Trophoblast cell (in vitro differentiated cells and primary cell): ENCODE measurements at regions not wholly inside any gene's neighbourhood (a gene's known extent, or its start where the extent isn't known, plus 50 kb on each side); places are given as distances from the start of the nearest gene placed in this dataset.

Source experiments
- DNase-seq, 2 donors: peaks; one replicate each; pipeline ENCODE4 v3.0.0-alpha.2; 2016
- H2AFZ ChIP-seq: 2 replicates; pipeline ENCODE4 v1.6.1; 2013; ENCODE audit warnings: low read length, moderate library complexity, mild to moderate bottlenecking; ENCODE audit not compliant: insufficient read depth, poor library complexity
- H2AK5ac ChIP-seq: 2 replicates; pipeline ENCODE4 v1.6.1; 2013; ENCODE audit warnings: mild to moderate bottlenecking, low read length
- H2BK120ac ChIP-seq: 2 replicates; pipeline ENCODE4 v1.6.1; 2013; ENCODE audit warnings: low read length, mild to moderate bottlenecking, moderate library complexity; ENCODE audit not compliant: insufficient read depth, poor library complexity
- H2BK12ac ChIP-seq: 2 replicates; pipeline ENCODE4 v1.6.1; 2013; ENCODE audit warnings: mild to moderate bottlenecking, low read length, moderate library complexity
- H2BK5ac ChIP-seq: 2 replicates; pipeline ENCODE4 v1.6.1; 2013; ENCODE audit warnings: low read length, low read depth, moderate library complexity, mild to moderate bottlenecking; ENCODE audit not compliant: poor library complexity
- H3K14ac ChIP-seq: 2 replicates; pipeline ENCODE4 v1.6.1; 2013; ENCODE audit warnings: mild to moderate bottlenecking, low read length
- H3K18ac ChIP-seq: 2 replicates; pipeline ENCODE4 v1.6.1; 2013; ENCODE audit warnings: mild to moderate bottlenecking, low read length
- H3K23ac ChIP-seq: 2 replicates; pipeline ENCODE4 v1.6.1; 2013; ENCODE audit warnings: low read length
- H3K27ac ChIP-seq: 2 replicates; pipeline ENCODE4 v1.5.1; 2013; ENCODE audit warnings: low read depth, mild to moderate bottlenecking, inconsistent platforms, low read length, moderate library complexity
- H3K27me3 ChIP-seq: 2 replicates; pipeline ENCODE4 v1.6.1; 2013; ENCODE audit warnings: inconsistent platforms, mild to moderate bottlenecking, low read length, moderate library complexity; ENCODE audit not compliant: insufficient read depth
- H3K36me3 ChIP-seq, 2 experiments: 1 replicate in 1 of 2; 2 replicates in 1 of 2; pipeline ENCODE4 v1.6.1; 2013; ENCODE audit warnings: low read length in 2 of 2, mild to moderate bottlenecking in 2 of 2, moderate library complexity in 1 of 2; ENCODE audit not compliant: insufficient read depth in 2 of 2, control insufficient read depth in 1 of 2
- H3K4ac ChIP-seq: 2 replicates; pipeline ENCODE4 v1.6.1; 2013; ENCODE audit warnings: low read depth, mild to moderate bottlenecking, low read length, moderate library complexity
- H3K4me1 ChIP-seq, 2 experiments: 1 replicate in 1 of 2; 2 replicates in 1 of 2; pipeline ENCODE4 v1.6.1; 2013; ENCODE audit warnings: low read length in 2 of 2, mild to moderate bottlenecking in 2 of 2, moderate library complexity in 1 of 2; ENCODE audit not compliant: insufficient read depth in 2 of 2, control insufficient read depth in 1 of 2
- H3K4me2 ChIP-seq: 2 replicates; pipeline ENCODE4 v1.6.1; 2013; ENCODE audit warnings: inconsistent platforms, mild to moderate bottlenecking, low read length, moderate library complexity
- H3K4me3 ChIP-seq: 2 replicates; pipeline ENCODE4 v1.5.1; 2013; ENCODE audit warnings: mild to moderate bottlenecking, low read depth, low read length, inconsistent platforms
- H3K79me1 ChIP-seq: one replicate; pipeline ENCODE4 v1.6.1; 2013; ENCODE audit warnings: low read length
- H3K79me2 ChIP-seq: 2 replicates; pipeline ENCODE4 v1.6.1; 2013; ENCODE audit warnings: low read length, mild to moderate bottlenecking; ENCODE audit not compliant: control insufficient read depth, insufficient read depth, poor library complexity
- H3K9ac ChIP-seq: 2 replicates; pipeline ENCODE4 v1.6.1; 2013; ENCODE audit warnings: mild to moderate bottlenecking, low read length
- H3K9me3 ChIP-seq: 2 replicates; pipeline ENCODE4 v1.6.1; 2013; ENCODE audit warnings: low read depth, mild to moderate bottlenecking, control low read depth, inconsistent platforms, low read length; ENCODE audit not compliant: insufficient read depth
- H4K12ac ChIP-seq: 2 replicates; pipeline ENCODE4 v1.6.1; 2013; ENCODE audit warnings: low read depth, mild to moderate bottlenecking, low read length, moderate library complexity
- H4K8ac ChIP-seq: 2 replicates; pipeline ENCODE4 v1.6.1; 2013; ENCODE audit warnings: low read depth, mild to moderate bottlenecking, low read length, moderate library complexity
- H4K91ac ChIP-seq: one replicate; pipeline ENCODE4 v1.6.1; 2013; ENCODE audit warnings: low read depth, mild to moderate bottlenecking, low read length, moderate library complexity
- WGBS: extraction: QIAGEN DNeasy Blood & Tissue Kit; methylation state at CpG from one replicate; pipeline ENCODE4 v1.1.7; 2013; ENCODE audit warnings: missing lambda C conversion rate; ENCODE audit not compliant: insufficient read length, insufficient coverage; ENCODE audit errors: extremely low coverage; 5-methylcytosine and 5-hydroxymethylcytosine counted together

DNA sequence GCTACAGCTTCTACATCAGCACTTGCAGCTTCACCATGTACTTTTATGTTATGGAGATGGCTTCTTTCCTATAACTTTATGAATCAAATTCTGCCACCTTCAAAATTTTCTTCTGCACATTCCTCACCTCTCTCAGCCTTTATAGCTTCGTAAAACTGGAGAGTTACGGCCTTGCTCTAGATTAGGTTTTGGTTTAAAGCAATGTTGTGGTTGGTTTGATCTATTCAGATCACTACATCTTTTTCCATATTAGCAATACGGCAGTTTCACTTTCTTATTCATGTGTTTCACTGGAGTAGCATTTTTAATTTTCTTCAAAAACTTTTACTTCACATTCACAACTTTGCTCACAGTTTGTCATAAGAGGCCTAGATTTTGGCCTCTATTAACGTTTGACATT, 242.9 kb upstream of the GYPC start:
- DNase-seq: no peak

DNA sequence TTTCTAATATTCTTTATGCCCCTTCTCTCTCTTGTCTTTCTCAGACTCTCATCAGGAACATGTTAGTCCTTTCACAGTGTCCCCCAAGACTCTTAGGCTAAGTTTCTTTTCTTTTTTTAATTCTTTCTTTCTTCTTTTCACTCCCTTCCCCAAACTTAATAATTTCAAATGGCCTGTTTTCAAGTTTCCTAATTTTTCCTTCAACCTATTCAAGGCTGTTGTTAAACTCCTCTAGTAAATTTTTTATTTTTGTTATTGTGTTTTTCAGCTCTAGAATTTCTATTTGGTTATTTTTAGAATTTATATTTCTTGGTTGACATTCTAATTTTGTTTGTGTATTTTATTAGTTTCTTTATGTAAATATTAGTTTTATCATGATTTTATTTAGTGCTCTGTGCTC, 236.6 kb upstream of the GYPC start:
- Histone ChIP-seq H2BK5ac (no peak overlapping the region), H3K4me1 (no peaks in the 10 kb centered on the region), H2BK120ac (no peak overlapping the region), H3K36me3 (no peaks in the 10 kb centered on the region), H3K4ac (no peak overlapping the region), H3K14ac (no peak overlapping the region), H3K23ac (no peak overlapping the region), H4K12ac (no peak overlapping the region), H2AFZ (no peak overlapping the region), H4K91ac (no peak overlapping the region), H3K79me1 (no peaks in the 10 kb centered on the region), H2AK5ac (no peak overlapping the region), H4K8ac (no peak overlapping the region), H3K9me3 (no peaks in the 10 kb centered on the region), H3K27me3 (no peaks in the 10 kb centered on the region), H3K79me2 (no peaks in the 10 kb centered on the region), H3K4me2 (no peak overlapping the region), H2BK12ac (no peak overlapping the region), H3K27ac (no peak overlapping the region), H3K18ac (no peak overlapping the region), H3K4me3 (no peak overlapping the region), H3K9ac (no peak overlapping the region)
- no peak for DNase-seq

More for the DNA sequence above, 242.9 kb upstream of the GYPC start:
- H2BK5ac ChIP-seq: no peak overlapping the region
- no peak overlapping the region for H4K8ac ChIP-seq
- H3K9me3 ChIP-seq: no peaks in the 10 kb centered on the region
- no peaks in the 10 kb centered on the region for H3K27me3 ChIP-seq
- no peak overlapping the region for H3K4me3 ChIP-seq
- H3K14ac ChIP-seq: no peak overlapping the region
- no peak overlapping the region for H3K4me2 ChIP-seq
- no peak overlapping the region for H3K18ac ChIP-seq
- H2AFZ ChIP-seq: no peak overlapping the region
- no peak overlapping the region for H3K9ac ChIP-seq
- no peaks in the 10 kb centered on the region for H3K79me2 ChIP-seq
- H3K36me3 ChIP-seq: no peaks in the 10 kb centered on the region
- H2AK5ac ChIP-seq: no peak overlapping the region
- no peak overlapping the region for H2BK120ac ChIP-seq
- H3K79me1 ChIP-seq: no peaks in the 10 kb centered on the region
- no peaks in the 10 kb centered on the region for H3K4me1 ChIP-seq
- H4K91ac ChIP-seq: no peak overlapping the region
- WGBS: no CpG with 5 or more reads among the region's 4 CpGs
- H3K4ac ChIP-seq: no peak overlapping the region
- no peak overlapping the region for H3K23ac ChIP-seq
- no peak overlapping the region for H4K12ac ChIP-seq
- no peak overlapping the region for H3K27ac ChIP-seq
- H2BK12ac ChIP-seq: no peak overlapping the region

DNA sequence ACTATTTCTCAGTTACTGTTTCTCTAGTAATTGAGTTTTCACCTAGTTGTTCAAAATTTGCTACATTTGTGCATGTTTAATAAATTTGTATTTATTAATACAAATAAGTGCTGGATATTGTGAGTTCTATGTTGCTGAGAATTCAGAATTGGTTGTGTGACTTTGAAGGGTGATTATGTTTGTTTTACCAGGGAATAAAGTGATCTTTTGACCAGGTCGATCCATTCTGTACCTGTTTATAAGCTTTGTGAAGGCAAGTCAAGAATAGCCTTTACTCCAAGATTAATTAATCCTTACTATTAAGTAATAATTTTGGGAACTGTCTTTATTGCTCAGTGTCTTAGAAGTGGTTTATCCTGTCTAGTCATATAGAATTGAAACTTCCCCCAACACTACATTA, 230.0 kb upstream of the GYPC start:
- no peak overlapping the region for H2BK5ac ChIP-seq
- H3K4me2 ChIP-seq: no peak overlapping the region
- H2BK12ac ChIP-seq: no peak overlapping the region
- no CpG with 5 or more reads among the region's 1 CpG for WGBS
- DNase-seq: no peak
- H2AK5ac ChIP-seq: no peak overlapping the region
- no peaks in the 10 kb centered on the region for H3K27me3 ChIP-seq
- no peaks in the 10 kb centered on the region for H3K79me1 ChIP-seq
- H3K4ac ChIP-seq: no peak overlapping the region
- no peak overlapping the region for H3K14ac ChIP-seq
- H3K4me1 ChIP-seq: no peaks in the 10 kb centered on the region
- H3K36me3 ChIP-seq: no peaks in the 10 kb centered on the region
- H3K9ac ChIP-seq: no peak overlapping the region
- no peak overlapping the region for H2BK120ac ChIP-seq
- H4K8ac ChIP-seq: no peak overlapping the region
- no peak overlapping the region for H3K4me3 ChIP-seq
- no peak overlapping the region for H4K12ac ChIP-seq
- H3K18ac ChIP-seq: no peak overlapping the region
- no peak overlapping the region for H2AFZ ChIP-seq
- no peak overlapping the region for H3K27ac ChIP-seq
- no peak overlapping the region for H4K91ac ChIP-seq
- no peak overlapping the region for H3K23ac ChIP-seq
- H3K79me2 ChIP-seq: no peaks in the 10 kb centered on the region
- H3K9me3 ChIP-seq: no peaks in the 10 kb centered on the region

DNA sequence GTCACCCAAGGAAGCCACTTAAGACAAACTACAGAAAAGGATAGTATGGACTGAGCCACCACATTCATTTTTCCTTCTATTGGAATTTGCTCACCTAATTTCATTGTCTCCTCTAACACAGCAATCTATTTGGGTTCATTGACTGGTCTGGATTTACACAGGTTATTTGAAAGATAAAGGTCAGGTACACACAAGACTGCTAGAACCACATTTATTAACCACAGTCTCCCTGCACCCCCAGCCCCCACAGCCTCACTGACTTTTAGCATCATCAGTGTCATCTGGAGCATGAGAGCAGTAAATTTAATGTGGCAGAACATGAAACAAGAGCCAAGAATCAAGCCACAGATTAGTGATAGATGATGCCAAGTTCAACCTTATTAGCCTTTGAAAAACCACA, 226.9 kb upstream of the GYPC start:
- Histone ChIP-seq H3K79me1 (no peaks in the 10 kb centered on the region), H2AFZ (no peak overlapping the region), H4K91ac (no peak overlapping the region), H3K36me3 (no peaks in the 10 kb centered on the region), H4K12ac (no peak overlapping the region), H4K8ac (no peak overlapping the region), H3K4ac (no peak overlapping the region), H3K14ac (no peak overlapping the region), H3K4me3 (no peak overlapping the region), H3K4me1 (no peaks in the 10 kb centered on the region), H3K4me2 (no peak overlapping the region), H3K27me3 (no peaks in the 10 kb centered on the region), H3K27ac (no peak overlapping the region), H2BK120ac (no peak overlapping the region), H3K79me2 (no peaks in the 10 kb centered on the region), H2BK12ac (no peak overlapping the region), H2BK5ac (no peak overlapping the region), H3K23ac (no peak overlapping the region), H2AK5ac (no peak overlapping the region), H3K9me3 (no peaks in the 10 kb centered on the region), H3K18ac (no peak overlapping the region), H3K9ac (no peak overlapping the region)
- no peak for DNase-seq

DNA sequence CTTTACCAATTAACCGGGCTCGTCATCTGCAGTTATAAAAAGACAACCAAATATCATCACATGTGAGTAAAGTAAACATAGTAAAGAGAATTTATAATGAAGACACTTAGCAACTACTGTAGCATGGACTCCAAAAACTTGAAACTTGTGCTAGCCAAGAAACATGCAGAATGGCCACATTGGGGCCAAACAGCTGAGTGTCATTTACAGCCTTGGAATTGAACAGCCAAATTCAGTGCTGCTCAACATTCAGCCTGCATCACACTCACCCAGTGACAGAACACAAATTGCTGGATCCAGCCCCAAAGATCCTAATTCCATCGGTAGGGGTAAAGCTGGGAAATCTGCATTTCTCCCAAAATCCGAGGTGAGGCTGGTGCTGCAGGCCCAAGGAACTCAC, 224.8 kb upstream of the GYPC start:
- no peaks in the 10 kb centered on the region for H3K79me1 ChIP-seq

More for the DNA sequence above, 224.8 kb upstream of the GYPC start:
- Histone ChIP-seq H3K27me3 (no peaks in the 10 kb centered on the region), H3K4me3 (no peak overlapping the region), H3K79me2 (no peaks in the 10 kb centered on the region), H3K4me2 (no peak overlapping the region), H3K27ac (no peak overlapping the region), H2BK12ac (no peak overlapping the region), H3K36me3 (no peaks in the 10 kb centered on the region), H3K18ac (no peak overlapping the region), H4K12ac (no peak overlapping the region), H3K9ac (no peak overlapping the region), H4K8ac (no peak overlapping the region), H4K91ac (no peak overlapping the region), H3K9me3 (no peaks in the 10 kb centered on the region), H2AFZ (no peak overlapping the region), H2AK5ac (no peak overlapping the region), H2BK120ac (no peak overlapping the region), H3K4me1 (no peaks in the 10 kb centered on the region), H3K23ac (no peak overlapping the region), H2BK5ac (no peak overlapping the region), H3K14ac (no peak overlapping the region), H3K4ac (no peak overlapping the region)
- WGBS: no CpG with 5 or more reads among the region's 4 CpGs
- no peak for DNase-seq
